Hepatocyte (in vitro differentiated cells): ENCODE measurements at regions not wholly inside any gene's neighbourhood (a gene's known extent, or its start where the extent isn't known, plus 50 kb on each side); places are given as distances from the start of the nearest gene placed in this dataset.

ENCODE experiments used
- DNase-seq: peaks from one replicate; pipeline ENCODE4 v3.0.0-alpha.2; 2016; ENCODE audit warnings: low spot score
- H2AFZ ChIP-seq: fragments of 200-600 bp; sonication (generic); 2 replicates; pipeline ENCODE4 v1.6.0; 2016; ENCODE audit warnings: antibody characterized with exemption, mild to moderate bottlenecking
- H3K27ac ChIP-seq: fragments of 200-600 bp; sonication (generic); 2 replicates; pipeline ENCODE4 v1.5.1; 2016; ENCODE audit warnings: mild to moderate bottlenecking
- H3K27me3 ChIP-seq: fragments of 200-600 bp; sonication (generic); 2 replicates; pipeline ENCODE4 v1.6.1; 2016
- H3K36me3 ChIP-seq: fragments of 200-600 bp; sonication (generic); replicated peaks from 2 replicates; pipeline ENCODE4 v1.5.1; 2016; ENCODE audit warnings: low read depth; ENCODE audit not compliant: insufficient read depth
- H3K4me1 ChIP-seq: fragments of 200-600 bp; sonication (generic); 2 replicates; pipeline ENCODE4 v1.5.1; 2016; ENCODE audit warnings: mild to moderate bottlenecking, moderate library complexity; ENCODE audit not compliant: insufficient read depth
- H3K4me2 ChIP-seq: fragments of 200-600 bp; sonication (generic); 2 replicates; pipeline ENCODE4 v1.6.0; 2016
- H3K4me3 ChIP-seq: fragments of 200-600 bp; sonication (generic); 2 replicates; pipeline ENCODE4 v1.5.1; 2016; ENCODE audit warnings: mild to moderate bottlenecking
- H3K79me2 ChIP-seq: fragments of 200-600 bp; sonication (generic); 2 replicates; pipeline ENCODE4 v1.6.0; 2017; ENCODE audit warnings: mild to moderate bottlenecking
- H3K9me2 ChIP-seq: fragments of 200-600 bp; sonication (generic); replicated peaks from 2 replicates; pipeline ENCODE4 v1.6.0; 2017; ENCODE audit warnings: mild to moderate bottlenecking; ENCODE audit not compliant: insufficient read depth
- H3K9me3 ChIP-seq: fragments of 200-600 bp; sonication (generic); 2 replicates; pipeline ENCODE4 v1.5.1; 2016; ENCODE audit warnings: low read depth, mild to moderate bottlenecking
- H4K20me1 ChIP-seq: fragments of 200-600 bp; sonication (generic); 2 replicates; pipeline ENCODE4 v1.6.0; 2016; ENCODE audit warnings: mild to moderate bottlenecking; ENCODE audit not compliant: insufficient read depth, poor library complexity, severe bottlenecking
- CTCF ChIP-seq: fragments of 200-600 bp; sonication (generic); IDR thresholded peaks from 2 replicates; pipeline ENCODE4 v1.5.1; 2016; ENCODE audit warnings: antibody characterized with exemption, mild to moderate bottlenecking; ENCODE audit not compliant: poor library complexity
- EZH2 ChIP-seq: fragments of 200-600 bp; sonication (generic); IDR thresholded peaks from 2 replicates; pipeline ENCODE4 v1.6.1; 2016; ENCODE audit warnings: antibody characterized with exemption, mild to moderate bottlenecking, borderline replicate concordance
- EZH2phosphoT487 ChIP-seq: fragments of 200-600 bp; sonication (generic); IDR thresholded peaks from one replicate; pipeline ENCODE4 v1.6.1; 2018; ENCODE audit warnings: antibody characterized with exemption, mild to moderate bottlenecking, low read depth, moderate library complexity; ENCODE audit not compliant: unreplicated experiment, severe bottlenecking
- WGBS: methylation state at CpG from one replicate; pipeline ENCODE4 v1.1.6; 2016; ENCODE audit warnings: low lambda C conversion rate; ENCODE audit errors: missing lambda C conversion rate; 5-methylcytosine and 5-hydroxymethylcytosine counted together

DNA sequence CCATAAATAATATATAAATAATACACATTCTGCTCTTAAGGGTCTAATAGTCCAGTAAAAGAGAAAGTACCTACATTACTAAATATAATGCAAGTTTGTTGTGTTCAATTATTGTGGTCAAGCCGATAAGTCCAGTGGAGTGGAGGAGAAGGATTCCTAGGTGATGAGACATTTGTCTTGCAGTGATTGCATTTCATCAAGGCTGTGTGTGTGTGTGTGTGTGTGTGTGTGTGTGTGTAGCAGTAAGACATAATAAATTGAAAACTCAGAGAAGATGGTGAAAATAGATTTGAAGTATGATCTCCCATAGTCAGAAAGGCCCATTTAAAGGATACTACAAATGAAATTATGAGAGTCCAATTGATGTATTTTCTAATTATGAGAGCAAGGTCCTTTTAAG is 192.5 kb upstream of the SEMA3C start:
- H3K4me2 ChIP-seq, result peak overlapping the region; percentile 12
- no peak overlapping the region for H2AFZ ChIP-seq
- 65% methylated on average over 1 of the region's 1 CpG for WGBS
- no peaks in the 10 kb centered on the region for H3K9me3 ChIP-seq
- peak overlapping the region; percentile 40 for H3K27ac ChIP-seq
- peaks cover 9% of the 10 kb centered on the region for H3K4me1 ChIP-seq
- H3K9me2 ChIP-seq, result no peaks in the 10 kb centered on the region
- peak; percentile 27 for DNase-seq
- no peaks in the 10 kb centered on the region for H3K79me2 ChIP-seq
- H3K36me3 ChIP-seq, result no peaks in the 10 kb centered on the region
- no peaks in the 10 kb centered on the region for H3K27me3 ChIP-seq
- TF ChIP-seq EZH2phosphoT487 (no peak), EZH2 (no peak), CTCF (no peak)
- H4K20me1 ChIP-seq, result no peaks in the 10 kb centered on the region
- H3K4me3 ChIP-seq, result no peak overlapping the region

DNA sequence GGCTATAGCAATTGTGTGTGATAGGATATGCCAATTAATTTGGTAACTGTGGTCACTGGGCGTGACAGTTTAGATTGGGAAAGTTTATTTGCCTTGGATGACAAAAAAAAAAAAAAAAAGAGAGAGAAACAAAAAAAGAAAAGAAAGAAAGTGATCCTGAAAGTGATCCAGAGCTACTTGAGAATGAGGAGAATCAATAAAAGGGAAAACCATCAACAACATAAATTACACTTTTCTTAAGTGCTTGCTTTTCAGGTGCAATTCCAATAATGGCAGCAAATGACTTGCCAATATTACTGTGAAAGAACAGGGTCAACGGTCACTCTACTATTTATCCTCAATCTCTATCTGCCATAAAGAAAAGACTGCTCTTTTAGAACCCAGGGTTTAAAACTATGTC is 191.8 kb upstream of the SEMA3C start:
- H3K9me2 ChIP-seq, result no peaks in the 10 kb centered on the region
- H3K79me2 ChIP-seq, result no peaks in the 10 kb centered on the region
- TF ChIP-seq EZH2phosphoT487 (no peak), CTCF (no peak), EZH2 (no peak)
- WGBS, result 84% methylated on average over 2 of the region's 2 CpGs
- H3K9me3 ChIP-seq, result no peaks in the 10 kb centered on the region
- no peaks in the 10 kb centered on the region for H3K36me3 ChIP-seq
- no peak for DNase-seq
- H3K4me2 ChIP-seq, result no peak overlapping the region
- H3K27me3 ChIP-seq, result no peaks in the 10 kb centered on the region
- no peaks in the 10 kb centered on the region for H4K20me1 ChIP-seq
- no peak overlapping the region for H2AFZ ChIP-seq
- H3K27ac ChIP-seq, result peak overlapping the region; percentile 41
- H3K4me3 ChIP-seq, result no peak overlapping the region
- peaks cover 9% of the 10 kb centered on the region for H3K4me1 ChIP-seq

DNA sequence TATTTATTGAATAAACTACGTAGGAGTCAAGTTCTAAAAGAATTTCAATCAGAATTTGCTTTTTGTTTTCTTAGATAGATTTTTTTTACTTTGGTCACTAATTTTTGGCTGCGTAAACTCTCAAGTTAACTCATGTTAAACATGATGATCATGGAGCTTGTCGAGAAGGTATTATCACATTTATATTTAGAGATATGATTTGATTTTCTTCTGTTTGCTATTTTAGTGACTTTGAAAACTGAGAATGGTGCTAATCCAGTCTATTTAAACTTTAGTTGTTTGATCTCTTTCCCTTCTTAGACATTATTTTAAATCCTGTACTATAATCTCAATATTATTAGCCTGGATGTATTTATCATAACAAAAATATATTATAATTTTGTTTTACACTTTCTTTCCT is 179.4 kb upstream of the SEMA3C start:
- no peak for TF ChIP-seq CTCF
- Histone ChIP-seq H2AFZ (no peak overlapping the region), H3K36me3 (no peaks in the 10 kb centered on the region), H3K4me2 (no peak overlapping the region), H3K27ac (no peak overlapping the region), H3K4me1 (peaks cover 8% of the 10 kb centered on the region), H3K4me3 (no peak overlapping the region), H3K27me3 (no peaks in the 10 kb centered on the region), H3K79me2 (no peaks in the 10 kb centered on the region), H4K20me1 (no peaks in the 10 kb centered on the region), H3K9me2 (no peaks in the 10 kb centered on the region), H3K9me3 (no peaks in the 10 kb centered on the region)
- 62% methylated on average over 3 of the region's 3 CpGs for WGBS
- DNase-seq, result no peak

- no peaks in the 10 kb centered on the region for H4K20me1 ChIP-seq
- H3K4me3 ChIP-seq, result no peak overlapping the region
- H3K4me2 ChIP-seq, result no peak overlapping the region
- TF ChIP-seq EZH2phosphoT487 (no peak), CTCF (no peak), EZH2 (no peak)
- no peaks in the 10 kb centered on the region for H3K36me3 ChIP-seq
- H3K9me3 ChIP-seq, result no peaks in the 10 kb centered on the region
- H3K27ac ChIP-seq, result no peak overlapping the region
- no peak for DNase-seq
- H2AFZ ChIP-seq, result no peak overlapping the region
- WGBS, result 51% methylated on average over 3 of the region's 3 CpGs
- H3K79me2 ChIP-seq, result no peaks in the 10 kb centered on the region
- peaks cover 8% of the 10 kb centered on the region for H3K4me1 ChIP-seq
- H3K9me2 ChIP-seq, result no peaks in the 10 kb centered on the region
- H3K27me3 ChIP-seq, result no peaks in the 10 kb centered on the region
Measured at GRCh38 chr7:81094952-81095351, 176.1 kb upstream of the SEMA3C start.
